ENCODE measurements at regions not wholly inside any gene's neighbourhood (a gene's known extent, or its start where the extent isn't known, plus 50 kb on each side); places are given as distances from the start of the nearest gene placed in this dataset.

- Histone ChIP-seq H3K36me3 (no peaks in the 10 kb centered on the region), H3K4me1 (peaks cover 0 to 18% (median 0%) of the 10 kb centered on the region in 10 experiments; a peak in 5 of 20 replicates), H4K20me1 (no peaks in the 10 kb centered on the region), H3K27ac (no peak overlapping the region), H3K9ac (no peak overlapping the region), H3K27me3 (no peaks in the 10 kb centered on the region), H3K4me2 (no peak overlapping the region), H3K4me3 (no peak overlapping the region), H3K9me3 (replicated peaks in 1 of 11) (peaks cover 29 to 48% (median 35%) of the 10 kb centered on the region in 11 experiments)
- TF ChIP-seq Cebpa-rat (IDR thresholded peaks at IDR 0.05): no peak
These were observed 965.4 kb downstream of the LRFN5 start for GRCh38 chr14:42572032-42572431.

DNA sequence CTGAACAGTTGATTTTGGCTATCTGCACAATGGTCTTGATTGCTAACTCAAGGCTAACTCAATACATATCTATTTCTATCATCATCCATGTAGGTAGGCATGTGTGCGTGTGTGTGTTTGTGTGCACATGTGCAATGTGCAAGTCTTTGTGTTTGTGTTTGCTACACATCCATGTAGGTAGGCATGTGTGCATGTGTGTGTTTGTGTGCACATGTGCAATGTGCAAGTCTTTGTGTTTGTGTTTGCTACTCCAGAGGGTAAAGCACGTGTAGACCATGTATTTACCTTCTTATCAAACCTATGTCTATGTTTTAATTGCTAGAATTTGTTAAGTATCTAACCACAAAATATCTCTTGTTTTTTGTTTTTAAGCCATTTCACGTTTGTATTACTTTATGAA is 962.6 kb downstream of the LRFN5 start:
- Histone ChIP-seq H3K36me3 (no peaks in the 10 kb centered on the region), H3K4me1 (peaks cover 0 to 38% (median 0%) of the 10 kb centered on the region in 10 experiments; a peak in 6 of 20 replicates), H4K20me1 (no peaks in the 10 kb centered on the region), H3K9me3 (replicated peaks in 1 of 11) (peaks cover 17 to 27% (median 24%) of the 10 kb centered on the region in 11 experiments), H3K4me3 (no peak overlapping the region), H3K27ac (no peak overlapping the region), H3K4me2 (peak overlapping the region in 3 of 11 experiments; percentile 36 to 64 (median 64); a peak in 6 of 22 replicates), H3K9ac (no peak overlapping the region), H3K27me3 (no peaks in the 10 kb centered on the region)
- TF ChIP-seq Cebpa-rat (IDR thresholded peaks at IDR 0.05): no peak

GRCh38 chr14:42565556-42565955 is 958.9 kb downstream of the LRFN5 start:
- H3K36me3 ChIP-seq: no peaks in the 10 kb centered on the region
- no peaks in the 10 kb centered on the region for H4K20me1 ChIP-seq
- TF ChIP-seq Cebpa-rat (IDR thresholded peaks at IDR 0.05): no peak
- H3K4me1 ChIP-seq: peaks cover 0 to 56% (median 0%) of the 10 kb centered on the region in 10 experiments; a peak in 6 of 20 replicates
- H3K9ac ChIP-seq: no peak overlapping the region; a peak in 1 of 22 replicates
- H3K4me2 ChIP-seq: peak overlapping the region in 3 of 11 experiments; percentile 32 to 65 (median 57); a peak in 5 of 22 replicates
- H3K27me3 ChIP-seq: no peaks in the 10 kb centered on the region
- no peak overlapping the region for H3K4me3 ChIP-seq
- H3K9me3 ChIP-seq (replicated peaks in 1 of 11): peaks cover under 1 to 9% (median 6%) of the 10 kb centered on the region in 11 experiments; a peak in 17 of 22 replicates
- H3K27ac ChIP-seq: peak overlapping the region in 3 of 11 experiments; percentile 57 to 71 (median 61); a peak in 6 of 22 replicates

DNA sequence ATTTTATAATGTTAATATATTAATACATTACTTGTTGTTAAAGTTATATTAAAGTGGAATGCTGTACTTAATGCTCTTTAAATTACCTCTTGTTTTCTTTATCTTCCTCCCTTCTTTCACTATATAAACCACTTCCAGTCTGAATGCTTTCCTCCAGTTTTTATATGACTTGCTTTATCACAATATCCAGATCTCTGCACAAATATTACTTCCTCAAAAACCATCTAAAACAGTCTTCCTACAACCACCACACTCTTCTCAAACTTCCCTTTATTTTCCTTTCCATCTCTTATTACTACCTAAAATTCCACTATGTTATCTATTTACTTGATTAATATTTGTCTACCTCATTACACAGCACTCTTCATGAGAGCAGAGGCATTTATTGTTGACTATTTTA is 956.6 kb downstream of the LRFN5 start:
- H3K9ac ChIP-seq: no peak overlapping the region
- H3K4me1 ChIP-seq: peaks cover 0 to 48% (median 0%) of the 10 kb centered on the region in 10 experiments; a peak in 6 of 20 replicates
- H3K36me3 ChIP-seq: no peaks in the 10 kb centered on the region
- H3K27me3 ChIP-seq: no peaks in the 10 kb centered on the region
- peak overlapping the region in 3 of 11 experiments; percentile 31 to 78 (median 64); a peak in 5 of 22 replicates for H3K4me2 ChIP-seq
- H3K9me3 ChIP-seq (replicated peaks in 1 of 11): peaks cover 0 to 6% (median 0%) of the 10 kb centered on the region in 11 experiments; a peak in 2 of 22 replicates
- H4K20me1 ChIP-seq: no peaks in the 10 kb centered on the region
- no peak overlapping the region for H3K4me3 ChIP-seq
- no peak overlapping the region; a peak in 1 of 22 replicates for H3K27ac ChIP-seq
- no peak for TF ChIP-seq Cebpa-rat (IDR thresholded peaks at IDR 0.05)

GRCh38 chr14:42556551-42556950 is 949.9 kb downstream of the LRFN5 start:
- Histone ChIP-seq H3K9me3 (replicated peaks in 1 of 11) (0 out of 22 replicates have a peak, but pooled peaks cover 0 to 6% (median 0%) of the 10 kb centered on the region in 11 experiments), H3K27ac (no peak overlapping the region), H3K4me2 (no peak overlapping the region), H3K4me1 (peaks cover 0 to 17% (median 0%) of the 10 kb centered on the region in 10 experiments; a peak in 3 of 20 replicates), H3K9ac (no peak overlapping the region), H3K4me3 (no peak overlapping the region), H4K20me1 (no peaks in the 10 kb centered on the region), H3K36me3 (no peaks in the 10 kb centered on the region), H3K27me3 (no peaks in the 10 kb centered on the region)
- no peak for TF ChIP-seq Cebpa-rat (IDR thresholded peaks at IDR 0.05)

DNA sequence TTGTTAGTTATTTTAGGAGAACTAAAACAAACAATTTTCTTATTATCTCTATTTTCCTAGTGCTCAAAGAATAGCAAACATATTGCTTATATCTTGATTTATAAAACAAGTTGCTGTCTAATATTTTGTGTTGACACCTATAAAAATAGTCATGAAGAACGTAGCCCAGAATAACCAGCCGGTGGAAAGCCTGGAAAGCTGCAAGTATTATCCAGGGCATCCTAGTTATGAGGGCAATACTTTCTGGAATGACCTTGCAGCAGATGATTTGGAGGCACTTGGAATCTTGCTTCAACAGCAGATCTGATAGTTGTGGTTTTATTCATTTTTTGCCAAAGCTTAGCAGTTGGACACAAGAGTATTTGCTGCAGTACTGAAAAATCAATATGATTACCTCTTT is 948.7 kb downstream of the LRFN5 start:
- H3K36me3 ChIP-seq: no peaks in the 10 kb centered on the region
- no peaks in the 10 kb centered on the region for H4K20me1 ChIP-seq
- no peak for TF ChIP-seq Cebpa-rat (IDR thresholded peaks at IDR 0.05)
- 0 out of 22 replicates have a peak, but pooled peaks cover 0 to 6% (median 0%) of the 10 kb centered on the region in 11 experiments for H3K9me3 ChIP-seq (replicated peaks in 1 of 11)
- H3K27me3 ChIP-seq: no peaks in the 10 kb centered on the region
- peaks cover 0 to 17% (median 0%) of the 10 kb centered on the region in 10 experiments; a peak in 3 of 20 replicates for H3K4me1 ChIP-seq
- H3K27ac ChIP-seq: no peak overlapping the region
- no peak overlapping the region for H3K4me3 ChIP-seq
- no peak overlapping the region for H3K9ac ChIP-seq
- H3K4me2 ChIP-seq: no peak overlapping the region

DNA sequence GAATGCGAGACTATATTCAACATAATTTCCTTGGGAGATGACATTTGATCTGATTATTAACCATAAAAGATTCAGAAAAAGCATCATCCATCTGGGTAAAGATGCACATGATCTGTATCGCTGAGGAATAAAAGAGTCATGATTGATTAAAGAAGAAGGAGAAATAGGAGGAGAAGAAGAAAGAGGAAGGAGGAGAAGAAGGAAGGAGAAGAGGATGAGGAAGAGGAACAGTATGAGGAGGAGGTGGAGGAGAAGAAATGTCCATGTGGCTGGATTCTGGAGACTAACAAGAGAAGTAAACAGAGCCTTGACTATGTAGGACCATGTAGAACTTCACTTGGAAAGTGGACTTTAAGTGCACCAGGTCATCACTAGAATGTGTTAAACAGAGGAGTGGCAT is 947.4 kb downstream of the LRFN5 start:
- H3K9me3 ChIP-seq (replicated peaks in 1 of 11): no peaks in the 10 kb centered on the region
- no peaks in the 10 kb centered on the region for H4K20me1 ChIP-seq
- peak overlapping the region in 2 of 11 experiments; percentile 20 to 55; a peak in 2 of 22 replicates for H3K4me2 ChIP-seq
- peaks cover 0 to 9% (median 0%) of the 10 kb centered on the region in 10 experiments; a peak in 3 of 20 replicates for H3K4me1 ChIP-seq
- no peak overlapping the region for H3K9ac ChIP-seq
- H3K27ac ChIP-seq: no peak overlapping the region
- no peak overlapping the region for H3K4me3 ChIP-seq
- TF ChIP-seq Cebpa-rat (IDR thresholded peaks at IDR 0.05): no peak
- no peaks in the 10 kb centered on the region for H3K36me3 ChIP-seq
- no peaks in the 10 kb centered on the region for H3K27me3 ChIP-seq

GRCh38 chr14:42550310-42550709 is 943.6 kb downstream of the LRFN5 start:
- Histone ChIP-seq H3K4me2 (no peak overlapping the region), H3K36me3 (no peaks in the 10 kb centered on the region), H3K4me3 (no peak overlapping the region), H4K20me1 (no peaks in the 10 kb centered on the region), H3K27ac (no peak overlapping the region), H3K4me1 (peaks cover 0 to 8% (median 0%) of the 10 kb centered on the region in 10 experiments; a peak in 3 of 20 replicates), H3K27me3 (no peaks in the 10 kb centered on the region), H3K9ac (no peak overlapping the region), H3K9me3 (replicated peaks in 1 of 11) (no peaks in the 10 kb centered on the region)
- no peak for TF ChIP-seq Cebpa-rat (IDR thresholded peaks at IDR 0.05)

DNA sequence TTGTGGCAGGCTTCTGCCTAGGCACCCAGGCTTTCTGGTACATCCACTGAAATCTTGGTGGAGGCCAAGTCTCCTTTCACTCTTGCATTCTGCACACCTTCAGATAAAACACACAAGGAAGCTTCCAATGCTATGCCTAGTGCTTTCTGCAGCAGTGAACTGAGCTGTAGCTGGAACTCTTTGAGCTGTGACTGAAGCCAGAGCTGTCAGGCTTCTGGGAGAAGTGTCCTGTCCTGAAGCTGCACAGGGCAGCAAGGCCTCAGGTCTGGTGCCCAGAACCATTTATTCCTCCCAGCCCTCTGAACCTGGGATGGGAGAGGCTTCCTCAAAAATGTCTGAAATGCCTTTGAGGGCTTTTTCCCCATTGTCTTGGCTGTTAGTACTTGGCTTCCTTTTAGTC is 941.7 kb downstream of the LRFN5 start:
- Histone ChIP-seq H3K36me3 (no peaks in the 10 kb centered on the region), H4K20me1 (no peaks in the 10 kb centered on the region), H3K4me3 (no peak overlapping the region), H3K4me2 (no peak overlapping the region), H3K9ac (no peak overlapping the region), H3K4me1 (no peaks in the 10 kb centered on the region), H3K27ac (no peak overlapping the region), H3K27me3 (no peaks in the 10 kb centered on the region), H3K9me3 (replicated peaks in 1 of 11) (no peaks in the 10 kb centered on the region)
- no peak for TF ChIP-seq Cebpa-rat (IDR thresholded peaks at IDR 0.05)

DNA sequence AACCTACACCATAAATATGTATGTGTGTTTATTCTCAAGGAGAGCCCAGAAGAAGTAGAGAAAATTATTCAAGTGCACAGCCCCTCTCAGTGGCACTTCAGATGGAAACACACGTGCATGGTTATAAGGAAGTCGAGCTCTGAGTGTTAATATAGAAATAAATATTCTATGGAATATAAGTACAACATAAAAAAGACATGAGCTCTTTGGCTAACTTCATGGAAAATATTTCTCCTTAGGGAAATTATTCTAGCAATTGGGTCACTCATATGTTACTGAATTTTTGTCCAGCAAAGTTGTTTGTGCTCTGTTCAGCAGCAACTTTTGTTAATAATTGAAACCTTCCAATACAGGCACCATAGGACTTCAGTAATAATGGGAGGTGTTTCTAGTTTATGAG is 939.0 kb downstream of the LRFN5 start:
- Histone ChIP-seq H3K4me1 (no peaks in the 10 kb centered on the region), H3K4me2 (no peak overlapping the region), H3K9ac (no peak overlapping the region), H3K36me3 (no peaks in the 10 kb centered on the region), H3K27ac (no peak overlapping the region), H3K27me3 (no peaks in the 10 kb centered on the region), H3K4me3 (no peak overlapping the region), H3K9me3 (replicated peaks in 1 of 11) (no peaks in the 10 kb centered on the region), H4K20me1 (no peaks in the 10 kb centered on the region)
- no peak for TF ChIP-seq Cebpa-rat (IDR thresholded peaks at IDR 0.05)
